ENCODE measurements at regions not wholly inside any gene's neighbourhood (a gene's known extent, or its start where the extent isn't known, plus 50 kb on each side); places are given as distances from the start of the nearest gene placed in this dataset.

- no peak for DNase-seq
Observed at GRCh38 chr2:16328521-16329190, 337.0 kb downstream of the CYRIA start.

- DNase-seq, result no peak
Observed at GRCh38 chr2:16327326-16327725, 338.3 kb downstream of the CYRIA start.

GRCh38 chr2:16326711-16327300 lies 338.8 kb downstream of the CYRIA start:
- no peak for DNase-seq

- DNase-seq, result no peak
Observed at GRCh38 chr2:16325976-16326510, 339.6 kb downstream of the CYRIA start.

GRCh38 chr2:16325016-16325975 lies 340.3 kb downstream of the CYRIA start:
- DNase-seq, result no peak

DNA sequence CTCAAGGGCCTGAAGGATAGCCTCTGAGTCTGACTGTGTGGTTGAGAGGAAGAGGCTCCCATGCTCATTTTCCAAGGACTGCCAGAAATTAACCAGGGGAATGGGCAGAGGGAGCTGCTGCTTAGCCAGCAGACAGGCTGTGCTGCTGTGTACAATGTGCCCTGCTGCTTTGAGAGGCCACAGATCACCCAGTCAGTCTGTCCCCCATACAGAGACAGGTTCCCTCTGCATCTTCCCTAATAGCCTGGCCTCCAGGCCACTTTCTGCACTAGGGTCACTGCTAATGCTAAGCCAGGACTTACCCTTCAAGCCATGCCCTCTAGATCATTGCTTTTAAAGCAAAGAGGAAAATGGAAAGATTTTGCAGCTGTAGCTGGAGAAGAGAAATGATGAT lies 341.1 kb downstream of the CYRIA start:
- DNase-seq, result no peak

DNA sequence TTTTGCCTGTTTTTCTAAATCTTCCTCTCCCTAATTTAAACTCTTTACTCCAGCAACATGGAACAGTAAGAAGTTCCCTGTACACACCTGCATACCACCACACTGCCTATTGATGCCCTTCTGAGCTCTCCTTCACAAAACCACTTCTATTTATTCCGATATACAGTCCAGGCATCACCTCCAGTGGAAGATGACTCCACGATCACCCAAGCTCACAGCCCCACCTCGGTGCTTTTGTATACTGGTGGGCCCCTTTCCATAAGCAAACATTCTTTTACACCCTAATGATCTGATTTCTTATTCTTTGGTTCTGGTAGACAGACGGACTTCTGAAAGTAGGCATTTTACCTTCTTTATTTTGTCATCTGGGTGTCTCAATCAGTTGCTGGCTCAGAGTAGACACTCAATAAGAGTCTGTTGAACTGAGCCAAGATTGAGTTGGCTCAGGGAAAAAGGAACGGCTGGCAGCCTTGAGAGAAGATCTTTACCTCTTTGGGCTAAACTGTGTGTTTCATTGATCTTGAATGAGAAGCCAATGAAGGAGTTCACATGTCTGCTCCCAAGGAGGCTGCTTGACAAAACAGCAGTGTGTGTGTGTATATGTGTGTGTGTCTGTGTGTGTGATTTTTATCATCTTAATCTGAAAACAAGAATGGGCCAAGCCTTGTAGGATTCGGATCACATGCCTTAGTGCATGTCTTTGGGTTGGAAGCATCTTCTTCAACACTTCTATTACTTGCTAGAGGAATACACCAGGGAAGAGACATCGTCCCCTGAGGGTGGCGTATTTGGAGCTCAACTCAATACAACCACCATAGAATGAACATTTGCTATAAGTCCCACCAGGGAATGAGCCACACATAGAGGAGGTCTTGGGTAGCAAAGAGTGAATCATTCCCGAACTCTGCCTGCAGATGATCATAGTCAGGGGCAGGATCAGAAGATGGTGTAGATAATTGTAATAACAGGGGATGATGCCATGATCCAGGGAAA lies 341.8 kb downstream of the CYRIA start:
- DNase-seq, result no peak

GRCh38 chr2:16323126-16323520 lies 342.5 kb downstream of the CYRIA start:
- DNase-seq, result no peak

GRCh38 chr2:16322308-16323125 lies 343.1 kb downstream of the CYRIA start:
- DNase-seq, result no peak

DNA sequence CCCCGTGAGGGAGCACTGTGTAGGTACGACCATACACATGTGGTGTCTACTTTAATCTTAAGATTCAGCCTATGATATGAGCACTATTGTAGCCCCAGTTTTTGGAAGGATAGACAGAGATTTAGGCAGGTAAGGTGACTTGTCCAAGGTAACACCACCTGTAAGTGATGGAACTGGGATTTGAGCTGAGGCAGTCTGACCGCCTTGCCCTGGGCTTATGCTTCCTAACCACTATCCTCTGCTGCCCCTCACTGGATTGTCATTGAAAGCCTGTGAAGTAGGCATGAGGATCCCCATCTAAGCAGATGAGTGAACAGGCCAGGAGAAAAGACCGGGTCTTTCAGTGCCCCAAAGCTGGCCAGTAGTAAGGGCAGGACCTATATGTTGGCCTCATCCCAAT lies 343.8 kb downstream of the CYRIA start:
- DNase-seq, result peak; percentile 17

DNA sequence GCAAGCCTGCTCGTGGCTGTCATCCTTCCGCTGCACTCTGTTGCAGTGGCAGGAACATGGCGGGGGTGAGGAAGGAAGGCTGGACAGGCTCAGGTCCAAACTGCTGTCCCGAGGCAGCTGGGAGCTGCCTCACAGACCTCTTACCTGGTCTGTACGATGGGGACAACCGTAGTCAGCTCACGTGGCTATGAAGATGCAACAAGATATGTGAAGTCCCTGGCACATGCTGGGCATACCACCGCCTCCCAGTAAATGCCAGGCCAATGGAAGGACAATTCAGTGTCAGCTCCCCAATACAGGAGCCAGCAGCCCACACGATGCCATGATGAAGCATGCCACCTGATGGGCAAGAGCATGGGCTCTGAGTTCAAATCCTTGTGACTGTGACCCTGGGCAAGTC lies 344.4 kb downstream of the CYRIA start:
- DNase-seq, result no peak

DNA sequence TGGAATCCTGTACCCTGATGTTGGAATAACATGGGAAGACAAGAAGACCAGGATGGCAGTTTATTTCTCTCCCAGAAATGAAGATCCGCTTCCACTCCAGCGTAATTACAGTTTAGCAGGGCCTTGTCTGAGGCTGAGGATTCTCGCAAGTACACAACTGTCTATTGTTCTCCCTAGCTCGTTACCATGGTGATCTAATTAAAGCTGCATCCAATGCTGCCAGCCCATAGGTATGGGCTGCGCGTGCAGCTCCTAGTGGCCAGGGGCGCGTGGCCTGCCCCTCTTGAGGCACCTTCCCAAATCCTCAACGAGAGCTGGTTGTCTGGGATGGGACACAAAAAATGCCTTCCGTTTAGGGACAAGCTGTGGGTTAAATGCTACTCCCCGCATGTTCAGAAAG lies 344.9 kb downstream of the CYRIA start:
- DNase-seq, result no peak

DNA sequence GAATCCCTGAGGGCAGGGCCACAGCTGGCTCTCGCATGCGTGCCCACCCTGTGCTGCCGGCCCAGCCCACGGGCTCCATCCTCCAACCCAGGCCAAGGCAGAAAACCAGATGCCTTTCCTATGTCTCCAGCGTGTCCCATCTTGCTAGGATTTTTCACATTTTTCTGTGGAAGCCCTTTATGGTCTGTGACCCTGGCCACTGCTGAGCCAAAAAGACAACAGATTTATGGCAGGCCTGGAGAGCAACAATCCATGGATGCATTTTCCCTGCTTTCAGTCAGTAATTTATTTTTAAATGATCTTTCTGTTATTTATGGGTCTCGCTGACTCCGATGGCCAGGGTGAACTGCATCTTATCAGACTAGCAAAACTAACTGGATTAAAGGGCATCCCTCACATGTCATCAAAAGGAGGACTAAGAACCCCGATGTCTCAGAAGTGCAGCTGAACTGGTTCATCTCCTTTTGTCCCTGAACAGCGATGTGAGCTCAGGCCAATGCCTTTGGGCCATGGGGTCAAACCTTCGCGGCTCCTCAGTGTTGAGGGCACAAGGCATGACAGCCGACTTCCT lies 346.0 kb downstream of the CYRIA start:
- DNase-seq, result no peak

- peak; percentile 80 for DNase-seq
Observed at GRCh38 chr2:16318474-16319195, 347.0 kb downstream of the CYRIA start.

DNA sequence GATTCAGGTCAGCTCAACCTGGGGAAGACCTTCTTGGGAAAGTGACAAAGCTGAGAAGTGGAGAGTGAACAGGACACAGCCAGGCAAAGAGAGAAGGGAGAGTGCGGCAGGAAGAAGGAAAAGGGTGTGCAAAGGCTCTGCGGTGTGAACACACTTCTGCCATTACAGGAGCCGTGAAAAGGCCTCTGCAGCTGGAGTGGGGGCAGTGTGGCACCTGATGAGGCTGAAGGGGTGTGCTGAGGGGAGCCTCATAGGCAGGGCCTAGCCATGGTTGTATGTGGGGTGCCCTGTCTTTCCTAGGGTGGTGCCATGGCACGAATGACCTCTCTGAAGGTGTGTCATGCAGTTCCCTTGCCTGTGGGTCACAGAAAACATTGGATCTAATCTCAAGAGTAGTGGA lies 347.6 kb downstream of the CYRIA start:
- no peak for DNase-seq

- DNase-seq, result no peak
Observed at GRCh38 chr2:16317211-16317830, 348.3 kb downstream of the CYRIA start.

- no peak for DNase-seq
Observed at GRCh38 chr2:16316456-16317210, 349.0 kb downstream of the CYRIA start.

GRCh38 chr2:16315908-16316307 lies 349.7 kb downstream of the CYRIA start:
- no peak for DNase-seq

GRCh38 chr2:16315458-16315835 lies 350.2 kb downstream of the CYRIA start:
- no peak for DNase-seq

Measured in OCI-M1 (cell line).